ENCODE measurements at regions not wholly inside any gene's neighbourhood (a gene's known extent, or its start where the extent isn't known, plus 50 kb on each side); places are given as distances from the start of the nearest gene placed in this dataset.

GRCh38 chr1:178620584-178621475 lies 104.2 kb upstream of the RALGPS2 start:
- peaks cover 8% of the 10 kb centered on the region for H3K36me3 Mint-ChIP-seq (ENCODE audit: unreplicated experiment)
- no peak for DNase-seq
- H3K9me3 Mint-ChIP-seq (ENCODE audit: unreplicated experiment): no peaks in the 10 kb centered on the region
- TF ChIP-seq, protein P1, sequence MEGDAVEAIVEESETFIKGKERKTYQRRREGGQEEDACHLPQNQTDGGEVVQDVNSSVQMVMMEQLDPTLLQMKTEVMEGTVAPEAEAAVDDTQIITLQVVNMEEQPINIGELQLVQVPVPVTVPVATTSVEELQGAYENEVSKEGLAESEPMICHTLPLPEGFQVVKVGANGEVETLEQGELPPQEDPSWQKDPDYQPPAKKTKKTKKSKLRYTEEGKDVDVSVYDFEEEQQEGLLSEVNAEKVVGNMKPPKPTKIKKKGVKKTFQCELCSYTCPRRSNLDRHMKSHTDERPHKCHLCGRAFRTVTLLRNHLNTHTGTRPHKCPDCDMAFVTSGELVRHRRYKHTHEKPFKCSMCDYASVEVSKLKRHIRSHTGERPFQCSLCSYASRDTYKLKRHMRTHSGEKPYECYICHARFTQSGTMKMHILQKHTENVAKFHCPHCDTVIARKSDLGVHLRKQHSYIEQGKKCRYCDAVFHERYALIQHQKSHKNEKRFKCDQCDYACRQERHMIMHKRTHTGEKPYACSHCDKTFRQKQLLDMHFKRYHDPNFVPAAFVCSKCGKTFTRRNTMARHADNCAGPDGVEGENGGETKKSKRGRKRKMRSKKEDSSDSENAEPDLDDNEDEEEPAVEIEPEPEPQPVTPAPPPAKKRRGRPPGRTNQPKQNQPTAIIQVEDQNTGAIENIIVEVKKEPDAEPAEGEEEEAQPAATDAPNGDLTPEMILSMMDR (IDR thresholded peaks at IDR 0.05; ENCODE audit: partially characterized antibody, unreplicated experiment): no peak
- H3K27me3 Mint-ChIP-seq (ENCODE audit: unreplicated experiment): no peaks in the 10 kb centered on the region
- no peak overlapping the region for H3K27ac Mint-ChIP-seq (ENCODE audit: unreplicated experiment)
- H3K4me3 Mint-ChIP-seq (ENCODE audit: unreplicated experiment): no peak overlapping the region
- H3K4me1 Mint-ChIP-seq (ENCODE audit: low read depth, unreplicated experiment): no peaks in the 10 kb centered on the region

DNA sequence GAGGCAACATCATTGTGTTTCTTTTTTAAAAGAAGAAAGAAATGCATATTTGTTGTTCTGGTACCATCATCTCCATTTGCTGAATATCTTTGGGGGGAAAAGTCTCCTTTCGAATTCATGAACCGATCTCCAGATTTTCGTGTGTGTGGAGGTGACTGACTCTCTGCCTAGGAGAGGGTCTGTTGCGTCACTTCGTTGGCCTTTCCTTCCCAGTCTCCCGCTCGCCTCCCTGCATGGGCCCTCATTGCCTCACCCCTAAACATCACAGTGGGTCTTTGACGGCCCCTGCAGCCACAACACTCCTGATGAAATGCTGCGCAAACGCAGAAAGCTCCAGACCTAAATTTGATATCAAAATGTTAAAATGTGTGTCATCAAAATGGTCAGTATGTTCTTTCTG lies 103.2 kb upstream of the RALGPS2 start:
- DNase-seq: no peak
- Mint-ChIP-seq H3K27me3 (ENCODE audit: unreplicated experiment) (no peaks in the 10 kb centered on the region), H3K4me1 (ENCODE audit: low read depth, unreplicated experiment) (no peaks in the 10 kb centered on the region), H3K9me3 (ENCODE audit: unreplicated experiment) (no peaks in the 10 kb centered on the region), H3K4me3 (ENCODE audit: unreplicated experiment) (no peak overlapping the region), H3K36me3 (ENCODE audit: unreplicated experiment) (peaks cover 8% of the 10 kb centered on the region), H3K27ac (ENCODE audit: unreplicated experiment) (no peak overlapping the region)
- TF ChIP-seq, protein P1 (IDR thresholded peaks at IDR 0.05; ENCODE audit: partially characterized antibody, unreplicated experiment): no peak

DNA sequence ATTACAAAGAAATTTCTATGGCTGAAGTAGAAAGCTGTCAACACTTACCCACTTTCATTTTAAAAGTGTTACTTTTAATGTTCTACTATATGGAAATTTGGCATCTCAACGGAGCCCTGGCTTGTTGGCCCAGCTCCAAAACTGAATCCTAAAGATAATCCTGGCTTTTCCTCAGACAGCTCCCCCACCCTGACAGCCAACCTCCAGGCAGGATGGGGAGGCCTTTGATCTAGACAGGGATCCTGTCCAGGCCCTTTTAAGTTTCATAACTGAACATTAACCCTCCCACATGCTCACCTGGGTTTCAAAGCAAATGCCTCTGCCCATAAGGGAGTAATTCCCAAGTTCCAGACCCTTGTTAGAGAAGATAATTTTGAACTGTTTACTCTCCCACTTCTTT lies 99.3 kb upstream of the RALGPS2 start:
- peaks cover 5% of the 10 kb centered on the region for H3K36me3 Mint-ChIP-seq (ENCODE audit: unreplicated experiment)
- H3K27ac Mint-ChIP-seq (ENCODE audit: unreplicated experiment): no peak overlapping the region
- H3K4me1 Mint-ChIP-seq (ENCODE audit: low read depth, unreplicated experiment): no peaks in the 10 kb centered on the region
- H3K27me3 Mint-ChIP-seq (ENCODE audit: unreplicated experiment): peaks cover 2% of the 10 kb centered on the region
- no peak overlapping the region for H3K4me3 Mint-ChIP-seq (ENCODE audit: unreplicated experiment)
- no peak for DNase-seq
- TF ChIP-seq, protein P1 (IDR thresholded peaks at IDR 0.05; ENCODE audit: partially characterized antibody, unreplicated experiment): no peak
- no peaks in the 10 kb centered on the region for H3K9me3 Mint-ChIP-seq (ENCODE audit: unreplicated experiment)

DNA sequence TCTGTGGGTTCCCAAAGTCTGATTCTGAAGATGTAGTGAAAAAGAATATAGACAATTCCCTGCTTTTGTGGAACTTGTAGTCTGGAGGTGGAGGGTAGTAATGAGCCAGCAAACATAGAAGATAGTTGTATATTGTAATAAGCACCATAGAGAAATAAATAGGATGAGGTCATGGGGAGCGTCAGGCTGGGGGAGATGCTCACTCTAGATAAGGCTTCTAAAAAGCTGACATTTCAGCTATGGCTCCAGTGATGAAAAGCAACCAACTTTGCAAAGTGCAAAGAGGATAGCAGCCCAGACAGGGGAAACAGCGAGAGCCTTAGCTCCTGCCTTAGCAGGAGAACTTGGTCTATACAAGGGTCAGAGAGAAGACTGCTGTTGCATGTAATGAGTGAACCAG lies 98.0 kb upstream of the RALGPS2 start:
- Mint-ChIP-seq H3K9me3 (ENCODE audit: unreplicated experiment) (no peaks in the 10 kb centered on the region), H3K27ac (ENCODE audit: unreplicated experiment) (no peak overlapping the region), H3K4me3 (ENCODE audit: unreplicated experiment) (no peak overlapping the region), H3K36me3 (ENCODE audit: unreplicated experiment) (no peaks in the 10 kb centered on the region), H3K27me3 (ENCODE audit: unreplicated experiment) (peaks cover 2% of the 10 kb centered on the region), H3K4me1 (ENCODE audit: low read depth, unreplicated experiment) (no peaks in the 10 kb centered on the region)
- DNase-seq: no peak
- TF ChIP-seq, protein P1 (IDR thresholded peaks at IDR 0.05; ENCODE audit: partially characterized antibody, unreplicated experiment): no peak

DNA sequence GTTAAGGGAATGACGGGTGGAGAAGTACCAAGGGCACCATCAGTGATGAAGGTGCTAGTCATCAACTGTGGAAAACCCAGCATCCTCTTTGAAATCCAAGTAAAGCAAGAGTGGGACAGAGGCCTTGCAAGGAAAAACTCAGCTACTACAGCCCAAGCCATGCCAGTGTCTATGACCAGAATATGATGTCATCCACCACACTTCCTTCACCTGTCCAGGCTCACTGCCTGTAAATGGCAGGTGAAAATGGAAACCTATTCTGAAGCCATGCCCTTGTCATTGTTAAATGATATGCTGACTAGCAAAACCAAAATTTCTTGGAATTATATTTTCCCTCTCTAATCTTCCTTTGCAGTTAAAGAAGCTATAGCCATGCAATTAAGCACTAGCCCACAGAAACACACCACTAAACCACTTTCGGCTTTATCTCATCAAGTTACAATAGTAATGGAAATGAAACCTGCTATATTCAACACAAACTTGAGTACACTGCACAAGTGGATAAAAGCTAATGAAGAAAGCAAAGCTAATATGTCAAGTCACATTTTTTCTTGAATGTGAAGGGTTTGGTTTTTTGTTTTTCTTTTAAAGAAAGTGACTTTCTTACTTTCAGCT lies 96.3 kb upstream of the RALGPS2 start:
- TF ChIP-seq, protein P1 (IDR thresholded peaks at IDR 0.05; ENCODE audit: partially characterized antibody, unreplicated experiment): no peak
- no peak overlapping the region for H3K27ac Mint-ChIP-seq (ENCODE audit: unreplicated experiment)
- H3K4me1 Mint-ChIP-seq (ENCODE audit: low read depth, unreplicated experiment): no peaks in the 10 kb centered on the region
- no peak for DNase-seq
- no peaks in the 10 kb centered on the region for H3K9me3 Mint-ChIP-seq (ENCODE audit: unreplicated experiment)
- H3K4me3 Mint-ChIP-seq (ENCODE audit: unreplicated experiment): no peak overlapping the region
- H3K27me3 Mint-ChIP-seq (ENCODE audit: unreplicated experiment): peaks cover 2% of the 10 kb centered on the region
- no peaks in the 10 kb centered on the region for H3K36me3 Mint-ChIP-seq (ENCODE audit: unreplicated experiment)

Measured in glutamatergic neuron (in vitro differentiated cells).